ENCODE measurements at regions not wholly inside any gene's neighbourhood (a gene's known extent, or its start where the extent isn't known, plus 50 kb on each side); places are given as distances from the start of the nearest gene placed in this dataset.

- H3K4me3 ChIP-seq = no peak overlapping the region
- no peak overlapping the region for H3K9ac ChIP-seq (ENCODE audit: low read depth in 2 of 2, low read length in 2 of 2)
- intact Hi-C loops (cut with DNase I) = no loop called here
- no peaks in the 10 kb centered on the region for H3K9me3 ChIP-seq
- H3K36me3 ChIP-seq = no peaks in the 10 kb centered on the region
- no peak overlapping the region for H3K27ac ChIP-seq
- no peak for DNase-seq
- H3K27me3 ChIP-seq = no peaks in the 10 kb centered on the region
- no peaks in the 10 kb centered on the region for H3K4me1 ChIP-seq
- TF ChIP-seq, protein P1, sequence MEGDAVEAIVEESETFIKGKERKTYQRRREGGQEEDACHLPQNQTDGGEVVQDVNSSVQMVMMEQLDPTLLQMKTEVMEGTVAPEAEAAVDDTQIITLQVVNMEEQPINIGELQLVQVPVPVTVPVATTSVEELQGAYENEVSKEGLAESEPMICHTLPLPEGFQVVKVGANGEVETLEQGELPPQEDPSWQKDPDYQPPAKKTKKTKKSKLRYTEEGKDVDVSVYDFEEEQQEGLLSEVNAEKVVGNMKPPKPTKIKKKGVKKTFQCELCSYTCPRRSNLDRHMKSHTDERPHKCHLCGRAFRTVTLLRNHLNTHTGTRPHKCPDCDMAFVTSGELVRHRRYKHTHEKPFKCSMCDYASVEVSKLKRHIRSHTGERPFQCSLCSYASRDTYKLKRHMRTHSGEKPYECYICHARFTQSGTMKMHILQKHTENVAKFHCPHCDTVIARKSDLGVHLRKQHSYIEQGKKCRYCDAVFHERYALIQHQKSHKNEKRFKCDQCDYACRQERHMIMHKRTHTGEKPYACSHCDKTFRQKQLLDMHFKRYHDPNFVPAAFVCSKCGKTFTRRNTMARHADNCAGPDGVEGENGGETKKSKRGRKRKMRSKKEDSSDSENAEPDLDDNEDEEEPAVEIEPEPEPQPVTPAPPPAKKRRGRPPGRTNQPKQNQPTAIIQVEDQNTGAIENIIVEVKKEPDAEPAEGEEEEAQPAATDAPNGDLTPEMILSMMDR (IDR thresholded peaks at IDR 0.05) = no peak
Observed at GRCh38 chr12:86627001-86627400, 370.8 kb upstream of the MGAT4C start.

- Histone ChIP-seq H3K36me3 (no peaks in the 10 kb centered on the region), H3K9me3 (no peaks in the 10 kb centered on the region), H3K9ac (ENCODE audit: low read depth in 2 of 2, low read length in 2 of 2) (no peak overlapping the region), H3K4me3 (no peak overlapping the region), H3K4me1 (no peaks in the 10 kb centered on the region), H3K27ac (no peak overlapping the region), H3K27me3 (no peaks in the 10 kb centered on the region)
- intact Hi-C loops (cut with DNase I) = no loop called here
- TF ChIP-seq, protein P1 (IDR thresholded peaks at IDR 0.05) = no peak
- DNase-seq = no peak
Observed at GRCh38 chr12:86623267-86623666, 367.1 kb upstream of the MGAT4C start.

GRCh38 chr12:86621957-86622356 lies 365.8 kb upstream of the MGAT4C start:
- Histone ChIP-seq H3K27ac (no peak overlapping the region), H3K27me3 (no peaks in the 10 kb centered on the region), H3K9me3 (no peaks in the 10 kb centered on the region), H3K9ac (ENCODE audit: low read depth in 2 of 2, low read length in 2 of 2) (no peak overlapping the region), H3K36me3 (no peaks in the 10 kb centered on the region), H3K4me3 (no peak overlapping the region), H3K4me1 (no peaks in the 10 kb centered on the region)
- TF ChIP-seq, protein P1 (IDR thresholded peaks at IDR 0.05) = no peak
- intact Hi-C loops (cut with DNase I) = no loop called here
- DNase-seq = no peak

DNA sequence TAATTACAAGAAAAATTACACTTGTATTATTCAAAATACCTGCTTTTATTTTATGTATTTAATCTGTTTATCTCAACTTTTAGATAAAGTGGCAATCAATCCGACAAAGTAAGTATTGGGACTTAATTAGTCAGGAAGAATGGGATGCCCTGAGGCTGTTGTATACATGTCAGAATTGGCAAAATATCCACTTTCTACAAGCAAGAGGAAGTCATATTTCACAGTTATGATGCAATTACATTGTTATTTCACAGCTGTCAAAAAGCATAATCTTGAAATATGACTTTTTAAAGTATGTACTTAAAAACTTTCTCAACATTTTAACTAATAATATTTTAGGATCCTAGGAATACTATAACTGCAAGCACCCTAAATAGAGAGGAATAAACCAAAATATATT lies 357.1 kb upstream of the MGAT4C start:
- no peak overlapping the region for H3K27ac ChIP-seq
- H3K4me1 ChIP-seq = no peaks in the 10 kb centered on the region
- no peak overlapping the region for H3K4me3 ChIP-seq
- H3K9ac ChIP-seq (ENCODE audit: low read depth in 2 of 2, low read length in 2 of 2) = no peak overlapping the region
- TF ChIP-seq, protein P1 (IDR thresholded peaks at IDR 0.05) = no peak
- intact Hi-C loops (cut with DNase I) = no loop called here
- H3K9me3 ChIP-seq = no peaks in the 10 kb centered on the region
- no peaks in the 10 kb centered on the region for H3K27me3 ChIP-seq
- no peak for DNase-seq
- H3K36me3 ChIP-seq = no peaks in the 10 kb centered on the region

DNA sequence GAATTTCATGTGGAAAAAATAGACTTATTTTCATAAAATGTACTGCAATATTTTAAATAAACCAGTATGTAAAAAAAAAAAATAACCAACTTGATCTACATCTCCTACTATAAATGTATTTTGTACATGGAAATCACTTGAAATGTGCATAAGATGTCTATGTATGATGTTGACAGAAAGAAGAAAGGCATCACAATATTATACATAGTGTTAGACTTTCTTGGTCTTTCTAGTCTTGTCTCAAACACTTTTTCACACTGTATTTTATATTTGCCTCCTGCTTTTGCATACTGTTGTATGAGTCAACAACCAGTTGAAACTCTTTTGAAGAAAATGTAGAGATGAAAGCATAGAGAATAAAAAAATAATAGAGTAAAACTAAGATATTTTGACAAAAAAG lies 352.4 kb upstream of the MGAT4C start:
- Histone ChIP-seq H3K4me1 (no peaks in the 10 kb centered on the region), H3K36me3 (no peaks in the 10 kb centered on the region), H3K27ac (no peak overlapping the region), H3K9me3 (no peaks in the 10 kb centered on the region), H3K4me3 (no peak overlapping the region), H3K27me3 (no peaks in the 10 kb centered on the region), H3K9ac (ENCODE audit: low read depth in 2 of 2, low read length in 2 of 2) (no peak overlapping the region)
- TF ChIP-seq, protein P1 (IDR thresholded peaks at IDR 0.05) = no peak
- intact Hi-C loops (cut with DNase I) = no loop called here
- no peak for DNase-seq
